ENCODE measurements at regions not wholly inside any gene's neighbourhood (a gene's known extent, or its start where the extent isn't known, plus 50 kb on each side); places are given as distances from the start of the nearest gene placed in this dataset.

- no peak for TF ChIP-seq CTCF (conservative IDR thresholded peaks at IDR 0.05; ENCODE audit: low read length)
- H3K4me3 ChIP-seq (ENCODE audit: low read length): no peak overlapping the region
- no peak for DNase-seq (ENCODE audit: low read depth)
Measured at GRCh38 chr1:4939266-4939665, 284.9 kb downstream of the AJAP1 start.

DNA sequence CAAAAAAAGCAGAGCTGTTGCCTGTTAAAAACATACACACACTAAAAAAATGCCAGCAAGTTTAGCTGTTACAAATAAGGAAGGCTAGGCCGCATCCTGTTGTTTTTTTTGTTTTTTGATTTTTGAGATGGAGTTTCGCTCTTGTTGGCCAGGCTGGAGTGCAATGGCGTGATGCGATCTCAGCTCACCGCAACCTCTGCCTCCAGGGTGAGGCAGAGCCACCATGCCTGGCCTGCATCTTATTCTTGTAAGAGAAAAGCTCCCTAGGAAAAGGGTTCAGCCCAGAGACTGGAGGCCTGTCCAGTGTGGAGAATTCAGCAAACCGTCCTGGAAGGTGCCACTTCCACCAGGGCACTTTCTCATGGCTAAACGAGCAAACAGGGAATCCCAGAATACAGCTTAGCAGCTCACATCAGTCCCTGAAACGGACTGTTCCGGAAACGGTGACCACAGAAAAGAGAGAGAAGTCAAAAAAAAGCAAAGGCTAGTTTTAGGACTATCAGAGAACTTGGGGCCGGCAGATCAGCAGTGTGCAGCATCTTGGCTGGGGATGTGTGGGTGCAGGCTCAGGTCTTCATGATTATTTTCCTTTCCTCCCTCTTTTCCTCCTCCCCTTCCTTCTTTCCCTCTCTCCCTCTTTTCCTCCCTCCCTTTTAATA lies 283.6 kb downstream of the AJAP1 start:
- no peak for TF ChIP-seq CTCF (conservative IDR thresholded peaks at IDR 0.05; ENCODE audit: low read length)
- no peak for DNase-seq (ENCODE audit: low read depth)
- no peak overlapping the region for H3K4me3 ChIP-seq (ENCODE audit: low read length)

DNA sequence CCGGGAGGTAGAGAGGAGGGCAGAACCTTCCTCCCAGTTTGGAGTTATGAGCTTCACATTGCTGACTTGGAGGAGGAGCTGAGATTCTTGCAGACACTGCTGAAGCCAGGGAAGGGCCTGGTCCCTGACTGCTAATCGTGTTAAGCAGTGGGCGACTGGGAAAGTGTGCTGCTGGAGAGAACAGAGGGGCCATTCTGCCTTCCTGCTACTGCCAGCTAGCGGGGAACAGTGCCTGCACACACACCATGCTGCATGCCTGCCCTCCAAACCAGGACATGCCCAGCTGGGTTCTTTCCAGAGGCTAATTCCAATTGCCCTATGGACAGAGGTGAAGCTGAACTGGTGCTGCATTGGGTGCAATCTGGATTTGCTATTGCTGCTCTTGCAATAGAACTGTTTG lies 281.4 kb downstream of the AJAP1 start:
- DNase-seq (ENCODE audit: low read depth): no peak
- TF ChIP-seq CTCF (conservative IDR thresholded peaks at IDR 0.05; ENCODE audit: low read length): no peak
- no peak overlapping the region for H3K4me3 ChIP-seq (ENCODE audit: low read length)

GRCh38 chr1:4933232-4933631 lies 278.8 kb downstream of the AJAP1 start:
- no peak for DNase-seq (ENCODE audit: low read depth)
- TF ChIP-seq CTCF (conservative IDR thresholded peaks at IDR 0.05; ENCODE audit: low read length): no peak
- no peak overlapping the region for H3K4me3 ChIP-seq (ENCODE audit: low read length)

- DNase-seq (ENCODE audit: low read depth): no peak
- no peak overlapping the region for H3K4me3 ChIP-seq (ENCODE audit: low read length)
- TF ChIP-seq CTCF (conservative IDR thresholded peaks at IDR 0.05; ENCODE audit: low read length): no peak
Measured at GRCh38 chr1:4932311-4933030, 278.1 kb downstream of the AJAP1 start.

DNA sequence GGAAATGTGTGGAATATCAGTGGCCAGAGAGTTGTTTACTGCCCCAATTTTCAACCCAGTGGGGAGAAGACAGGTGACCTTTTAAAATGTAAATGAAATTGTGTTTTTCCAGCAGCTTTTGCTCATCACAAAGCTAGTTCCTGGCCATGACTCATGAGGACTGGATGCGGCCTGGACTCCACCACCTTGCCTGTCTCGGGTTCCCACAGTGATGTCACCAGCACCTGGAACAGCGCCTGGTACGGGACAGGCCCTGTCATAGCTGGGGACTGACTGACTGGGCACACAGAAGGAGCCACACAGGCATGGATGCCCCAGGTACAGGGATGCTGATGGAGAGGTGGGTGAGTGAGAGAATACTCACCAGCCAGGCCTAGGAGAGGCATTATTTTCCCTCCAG lies 277.1 kb downstream of the AJAP1 start:
- TF ChIP-seq CTCF (conservative IDR thresholded peaks at IDR 0.05; ENCODE audit: low read length): no peak
- no peak for DNase-seq (ENCODE audit: low read depth)
- no peak overlapping the region for H3K4me3 ChIP-seq (ENCODE audit: low read length)

GRCh38 chr1:4928186-4928585 lies 273.8 kb downstream of the AJAP1 start:
- DNase-seq (ENCODE audit: low read depth): no peak
- TF ChIP-seq CTCF (conservative IDR thresholded peaks at IDR 0.05; ENCODE audit: low read length): no peak
- no peak overlapping the region for H3K4me3 ChIP-seq (ENCODE audit: low read length)
